ENCODE measurements at regions not wholly inside any gene's neighbourhood (a gene's known extent, or its start where the extent isn't known, plus 50 kb on each side); places are given as distances from the start of the nearest gene placed in this dataset.

DNA sequence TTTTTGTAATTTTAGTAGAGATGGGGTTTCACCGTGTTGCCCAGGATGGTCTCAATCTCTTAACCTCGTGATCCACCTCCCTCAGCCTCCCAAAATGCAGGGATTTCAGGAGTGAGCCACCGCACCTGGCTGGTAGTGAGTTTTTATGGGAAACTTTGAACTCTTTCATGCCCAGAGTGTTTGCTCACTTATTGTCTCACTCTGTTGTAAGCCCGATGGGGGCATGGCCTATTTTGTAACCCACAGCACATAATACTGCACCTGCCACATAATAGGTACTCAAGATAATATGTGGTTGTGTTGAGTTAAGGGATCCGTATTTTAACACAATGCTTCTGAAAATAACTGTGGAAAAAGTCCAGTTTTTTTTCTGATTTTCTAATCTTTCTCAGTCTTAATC, 109.6 kb upstream of the GIMD1 start:
- TF ChIP-seq, protein P1, sequence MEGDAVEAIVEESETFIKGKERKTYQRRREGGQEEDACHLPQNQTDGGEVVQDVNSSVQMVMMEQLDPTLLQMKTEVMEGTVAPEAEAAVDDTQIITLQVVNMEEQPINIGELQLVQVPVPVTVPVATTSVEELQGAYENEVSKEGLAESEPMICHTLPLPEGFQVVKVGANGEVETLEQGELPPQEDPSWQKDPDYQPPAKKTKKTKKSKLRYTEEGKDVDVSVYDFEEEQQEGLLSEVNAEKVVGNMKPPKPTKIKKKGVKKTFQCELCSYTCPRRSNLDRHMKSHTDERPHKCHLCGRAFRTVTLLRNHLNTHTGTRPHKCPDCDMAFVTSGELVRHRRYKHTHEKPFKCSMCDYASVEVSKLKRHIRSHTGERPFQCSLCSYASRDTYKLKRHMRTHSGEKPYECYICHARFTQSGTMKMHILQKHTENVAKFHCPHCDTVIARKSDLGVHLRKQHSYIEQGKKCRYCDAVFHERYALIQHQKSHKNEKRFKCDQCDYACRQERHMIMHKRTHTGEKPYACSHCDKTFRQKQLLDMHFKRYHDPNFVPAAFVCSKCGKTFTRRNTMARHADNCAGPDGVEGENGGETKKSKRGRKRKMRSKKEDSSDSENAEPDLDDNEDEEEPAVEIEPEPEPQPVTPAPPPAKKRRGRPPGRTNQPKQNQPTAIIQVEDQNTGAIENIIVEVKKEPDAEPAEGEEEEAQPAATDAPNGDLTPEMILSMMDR (conservative IDR thresholded peaks at IDR 0.05 in 1 of 2, IDR thresholded peaks at IDR 0.05 in 1 of 2; ENCODE audit: extremely low read depth in 1 of 2, insufficient read depth in 1 of 2, low read depth in 1 of 2, low read length in 2 of 2) = no peak
- no peak for TF ChIP-seq EZH2 (IDR thresholded peaks at IDR 0.05; ENCODE audit: borderline replicate concordance, low read length)

Measured in mammary epithelial cell (primary cell).